K562 (cell line): ENCODE measurements at regions not wholly inside any gene's neighbourhood (a gene's known extent, or its start where the extent isn't known, plus 50 kb on each side); places are given as distances from the start of the nearest gene placed in this dataset.

ENCODE experiments used
- ATAC-seq: fragments of 200-7000 bp; cut with Tn5 transposase; 3 replicates; pipeline ENCODE4 v1.9.1; 2020; ENCODE audit warnings: moderate library complexity
- BruUV-seq: library from RNA; stranded (reverse); fragments of 400-500 nt; replicated peaks from 2 replicates; lab custom pipeline; 2021; lab: Mats Ljungman, UMichigan
- CTCF ChIA-PET: fragments of 300-600 bp; formaldehyde crosslinking; extraction: SDS; loops from one replicate; lab custom pipeline; 2021; ENCODE audit warnings: low intra/inter-chr PET ratio; lab: Yijun Ruan, JAX
- POLR2A ChIA-PET: fragments of 300-600, 350-650 bp; sonication (Branson Sonifier 250); formaldehyde crosslinking; extraction: SDS; loops from one replicate; lab custom pipeline; 2021; ENCODE audit warnings: antibody characterized with exemption, inconsistent platforms; lab: Yijun Ruan, JAX
- DNase-seq, 4 experiments: peaks; one replicate each; pipeline versions ENCODE4 v3.0.0 to v3.0.0-alpha.2; 2011 to 2018; ENCODE audit warnings: low spot score in 3 of 4, mixed read lengths in 3 of 4; ENCODE audit errors: extremely low read depth in 1 of 4
- FAIRE-seq: peaks from 2 replicates; lab custom pipeline; 2011; peaks lifted over from hg19 to GRCh38; lab: Jason Lieb, UNC
- H2AFZ ChIP-seq: 2 replicates; pipeline ENCODE4 v1.6.0; 2011; ENCODE audit warnings: low read depth, low read length, control low read depth, inconsistent platforms
- H3K27ac ChIP-seq: fragments of 200-600 bp; 3 replicates; pipeline ENCODE4 v1.8.0; 2011; ENCODE audit warnings: low read depth, mild to moderate bottlenecking, control low read depth, inconsistent platforms, low read length, moderate library complexity, mixed read lengths; ENCODE audit errors: extremely low read depth
- H3K27me3 ChIP-seq, 2 experiments: fragments of 300-600 bp in 1 of 2; 2 replicates in 1 of 2; 3 replicates in 1 of 2; pipeline versions ENCODE4 v1.6.0 to v1.8.0; 2011; ENCODE audit warnings: inconsistent platforms in 2 of 2, low read length in 2 of 2, mild to moderate bottlenecking in 1 of 2, mixed read lengths in 1 of 2, moderate library complexity in 1 of 2; ENCODE audit not compliant: control insufficient read depth in 2 of 2, insufficient read depth in 2 of 2
- H3K36me3 ChIP-seq: fragments of 300-600 bp; 3 replicates; pipeline ENCODE4 v1.8.0; 2011; ENCODE audit warnings: mild to moderate bottlenecking, low read length, inconsistent platforms; ENCODE audit not compliant: control insufficient read depth, insufficient read depth
- H3K4me1 ChIP-seq, 2 experiments: fragments of 200-600 bp in 1 of 2; replicated peaks in 1 of 2; 2 replicates in 1 of 2; 3 replicates in 1 of 2; pipeline versions ENCODE4 v1.5.1 to v1.8.0; 2011; ENCODE audit warnings: inconsistent platforms in 2 of 2, low read length in 2 of 2, mild to moderate bottlenecking in 1 of 2, mixed read lengths in 1 of 2, moderate library complexity in 1 of 2; ENCODE audit not compliant: control insufficient read depth in 2 of 2, insufficient read depth in 2 of 2
- H3K4me2 ChIP-seq: 2 replicates; pipeline ENCODE4 v1.6.1; 2011; ENCODE audit warnings: low read length, control low read depth, inconsistent platforms, mixed read lengths; ENCODE audit not compliant: insufficient read depth
- H3K4me3 ChIP-seq: fragments of 200-600 bp; sonication (generic), shearing (Covaris generic); 2 replicates; pipeline ENCODE4 v1.5.1; 2016; ENCODE audit warnings: control low read depth, inconsistent platforms
- H3K79me2 ChIP-seq: fragments of 200-600 bp; 3 replicates; pipeline ENCODE4 v1.8.0; 2011; ENCODE audit warnings: low read length, inconsistent platforms; ENCODE audit not compliant: control insufficient read depth, insufficient read depth
- H3K9ac ChIP-seq, 2 experiments: 2 replicates each; pipeline versions ENCODE4 v1.6.0 to v1.6.1; 2011; ENCODE audit warnings: low read depth in 2 of 2, low read length in 2 of 2, control low read depth in 1 of 2, inconsistent platforms in 1 of 2, mild to moderate bottlenecking in 1 of 2, mixed read lengths in 1 of 2; ENCODE audit not compliant: insufficient read depth in 1 of 2
- H3K9me1 ChIP-seq: one replicate; pipeline ENCODE4 v1.6.0; 2011; ENCODE audit warnings: inconsistent platforms, mild to moderate bottlenecking, low read length, moderate library complexity; ENCODE audit not compliant: control insufficient read depth, insufficient read depth
- H3K9me3 ChIP-seq: replicated peaks from 2 replicates; pipeline ENCODE4 v1.5.1; 2011; ENCODE audit warnings: low read depth, low read length, inconsistent platforms; ENCODE audit not compliant: control insufficient read depth, insufficient read depth
- H4K20me1 ChIP-seq: replicated peaks from 2 replicates; pipeline ENCODE4 v1.6.1; 2011; ENCODE audit warnings: low read length, inconsistent platforms, mixed read lengths; ENCODE audit not compliant: control insufficient read depth, insufficient read depth
- AFF1 ChIP-seq, 2 experiments: fragments of 450-650 bp; IDR thresholded peaks; 2 replicates each; pipeline ENCODE4 v1.6.1; 2018; ENCODE audit warnings: mild to moderate bottlenecking in 2 of 2, low read depth in 1 of 2; ENCODE audit not compliant: partially characterized antibody in 2 of 2
- ELF4 ChIP-seq: fragments of 450-650 bp; formaldehyde crosslinking; IDR thresholded peaks from 2 replicates; pipeline ENCODE4 v1.4.0; 2022; ENCODE audit warnings: missing genetic modification characterization
- HDGF ChIP-seq: fragments of 450-650 bp; IDR thresholded peaks from 2 replicates; pipeline ENCODE4 v1.6.1; 2016
- MAX ChIP-seq: sonication (generic); formaldehyde crosslinking; IDR thresholded peaks from 2 replicates; pipeline ENCODE4 v1.9.0; 2022; ENCODE audit warnings: mild to moderate bottlenecking, missing genetic modification reagents
- MYBL2 ChIP-seq, 2 experiments: fragments of 450-650 bp in 1 of 2; sonication (generic) in 1 of 2; formaldehyde crosslinking in 1 of 2; IDR thresholded peaks; 2 replicates each; pipeline versions ENCODE4 v1.6.1 to v1.8.1; 2017 to 2022; ENCODE audit warnings: borderline replicate concordance in 1 of 2, inconsistent platforms in 1 of 2, low read depth in 1 of 2, mild to moderate bottlenecking in 1 of 2, missing genetic modification reagents in 1 of 2, moderate library complexity in 1 of 2
- NRF1 ChIP-seq, 2 experiments: fragments of 450-650 bp; IDR thresholded peaks in 1 of 2; conservative IDR thresholded peaks in 1 of 2; 2 replicates each; pipeline ENCODE4 v1.6.1; 2014; ENCODE audit warnings: mild to moderate bottlenecking in 2 of 2
- ZBTB26 ChIP-seq: fragments of 450-650 bp; formaldehyde crosslinking; IDR thresholded peaks from 2 replicates; pipeline ENCODE4 v1.4.0; 2022; ENCODE audit warnings: missing genetic modification characterization
- ZNF217 ChIP-seq: sonication (generic); formaldehyde crosslinking; IDR thresholded peaks from 2 replicates; pipeline ENCODE4 v1.8.0; 2022; ENCODE audit warnings: mild to moderate bottlenecking, missing genetic modification reagents
- ZNF280B ChIP-seq: fragments of 250-450 bp; sonication (Bioruptor Pico); IDR thresholded peaks from 2 replicates; pipeline ENCODE4 v1.5.1; 2021; ENCODE audit warnings: mild to moderate bottlenecking
- ZNF354B ChIP-seq: fragments of 250-450 bp; sonication (Bioruptor Pico); IDR thresholded peaks from 2 replicates; pipeline ENCODE4 v1.4.0; 2020
- ZNF436 ChIP-seq: fragments of 250-450, 450-650 bp; sonication (Bioruptor Pico); formaldehyde crosslinking; IDR thresholded peaks from 2 replicates; pipeline ENCODE4 v1.7.0; 2020; ENCODE audit warnings: mild to moderate bottlenecking
- WGBS: fragments of 100-300 bp; shearing (Covaris generic); methylation state at CpG from one replicate; pipeline ENCODE4 v1.1.6; 2016; ENCODE audit warnings: low coverage, mixed read lengths; ENCODE audit not compliant: insufficient coverage; ENCODE audit errors: missing lambda C conversion rate; 5-methylcytosine and 5-hydroxymethylcytosine counted together
- in situ Hi-C: fragments of 300-500 bp; cut with MboI; formaldehyde crosslinking; loops from 4 replicates; pipeline ENCODE4 v1.15.0; 2018; ENCODE audit warnings: inconsistent platforms, mixed read lengths
- intact Hi-C: fragments of 100-400 bp; cut with micrococcal nuclease; formaldehyde crosslinking; loops from 2 replicates; pipeline ENCODE4 v1.14.2; 2022
- TF ChIP-seq, protein P1 (sequence below): fragments of 150-350 bp; IDR thresholded peaks from 2 replicates; pipeline ENCODE4 v1.6.1; 2014; ENCODE audit warnings: low read depth, mild to moderate bottlenecking, low read length, borderline replicate concordance

GRCh38 chr17:79453481-79453880 lies 157.4 kb downstream of the RBFOX3 start:
- Histone ChIP-seq H3K4me2 (no peak overlapping the region), H3K9me1 (no peaks in the 10 kb centered on the region), H3K36me3 (no peaks in the 10 kb centered on the region), H3K27ac (no peak overlapping the region), H2AFZ (no peak overlapping the region), H3K4me1 (peaks cover 0 to 2% of the 10 kb centered on the region in 2 experiments; a peak in 2 of 5 replicates), H3K4me3 (no peak overlapping the region), H3K27me3 (peaks cover 0 to 67% of the 10 kb centered on the region in 2 experiments; a peak in 3 of 5 replicates), H3K79me2 (no peaks in the 10 kb centered on the region), H4K20me1 (no peaks in the 10 kb centered on the region; the same call in none of the 2 replicates), H3K9me3 (no peaks in the 10 kb centered on the region), H3K9ac (no peak overlapping the region)
- ChIA-PET CTCF (no interaction called here), POLR2A (interaction anchor here (0.6 kb wide), 1 partner anchor 1710 kb away, joined by 3 read pairs; no protein-coding TSS in a partner anchor)
- in situ Hi-C loops, result no loop called here
- FAIRE-seq (no peak), ATAC-seq (no peak), DNase-seq (no peak)
- intact Hi-C loops, result no loop called here
- WGBS, result 0% methylated on average over 6 of the region's 6 CpGs
- BruUV-seq, result no TSS peak
- no peak for TF ChIP-seq ZNF280B (CRISPR knock-in tag)
- no peak for TF ChIP-seq ZBTB26 (CRISPR knock-in tag)
- TF ChIP-seq AFF1 (IDR thresholded peaks at IDR 0.05; ENCODE audit: low read depth in 1 of 2, partially characterized antibody in 2 of 2), result no peak
- no peak for TF ChIP-seq ZNF217
- TF ChIP-seq ZNF436 (CRISPR knock-in tag), result no peak
- no peak for TF ChIP-seq MYBL2 (IDR thresholded peaks at IDR 0.05; ENCODE audit: low read depth)
- TF ChIP-seq MYBL2 (CRISPR knock-in tag; IDR thresholded peaks at IDR 0.05; ENCODE audit: borderline replicate concordance), result no peak
- TF ChIP-seq NRF1 (conservative IDR thresholded peaks at IDR 0.05 in 1 of 2, IDR thresholded peaks at IDR 0.05 in 1 of 2), result no peak
- TF ChIP-seq ZNF354B (CRISPR knock-in tag), result no peak
- no peak for TF ChIP-seq MAX
- TF ChIP-seq, protein P1, sequence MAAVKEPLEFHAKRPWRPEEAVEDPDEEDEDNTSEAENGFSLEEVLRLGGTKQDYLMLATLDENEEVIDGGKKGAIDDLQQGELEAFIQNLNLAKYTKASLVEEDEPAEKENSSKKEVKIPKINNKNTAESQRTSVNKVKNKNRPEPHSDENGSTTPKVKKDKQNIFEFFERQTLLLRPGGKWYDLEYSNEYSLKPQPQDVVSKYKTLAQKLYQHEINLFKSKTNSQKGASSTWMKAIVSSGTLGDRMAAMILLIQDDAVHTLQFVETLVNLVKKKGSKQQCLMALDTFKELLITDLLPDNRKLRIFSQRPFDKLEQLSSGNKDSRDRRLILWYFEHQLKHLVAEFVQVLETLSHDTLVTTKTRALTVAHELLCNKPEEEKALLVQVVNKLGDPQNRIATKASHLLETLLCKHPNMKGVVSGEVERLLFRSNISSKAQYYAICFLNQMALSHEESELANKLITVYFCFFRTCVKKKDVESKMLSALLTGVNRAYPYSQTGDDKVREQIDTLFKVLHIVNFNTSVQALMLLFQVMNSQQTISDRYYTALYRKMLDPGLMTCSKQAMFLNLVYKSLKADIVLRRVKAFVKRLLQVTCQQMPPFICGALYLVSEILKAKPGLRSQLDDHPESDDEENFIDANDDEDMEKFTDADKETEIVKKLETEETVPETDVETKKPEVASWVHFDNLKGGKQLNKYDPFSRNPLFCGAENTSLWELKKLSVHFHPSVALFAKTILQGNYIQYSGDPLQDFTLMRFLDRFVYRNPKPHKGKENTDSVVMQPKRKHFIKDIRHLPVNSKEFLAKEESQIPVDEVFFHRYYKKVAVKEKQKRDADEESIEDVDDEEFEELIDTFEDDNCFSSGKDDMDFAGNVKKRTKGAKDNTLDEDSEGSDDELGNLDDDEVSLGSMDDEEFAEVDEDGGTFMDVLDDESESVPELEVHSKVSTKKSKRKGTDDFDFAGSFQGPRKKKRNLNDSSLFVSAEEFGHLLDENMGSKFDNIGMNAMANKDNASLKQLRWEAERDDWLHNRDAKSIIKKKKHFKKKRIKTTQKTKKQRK, result no peak
- TF ChIP-seq HDGF, result no peak
- no peak for TF ChIP-seq ELF4 (CRISPR knock-in tag)
